GM21723 (cell line): ENCODE measurements at regions not wholly inside any gene's neighbourhood (a gene's known extent, or its start where the extent isn't known, plus 50 kb on each side); places are given as distances from the start of the nearest gene placed in this dataset.
"Not testable (repeated sequence)": the region's sequence is repeated elsewhere in the genome, so short reads cannot be mapped to it uniquely, and the experiment has no call there.

Experiments
- ATAC-seq: cut with Tn5 transposase; IDR thresholded peaks from one replicate; pipeline ENCODE4 v1.9.1; 2021; ENCODE audit warnings: mild to moderate bottlenecking, moderate library complexity; ENCODE audit not compliant: unreplicated experiment

DNA sequence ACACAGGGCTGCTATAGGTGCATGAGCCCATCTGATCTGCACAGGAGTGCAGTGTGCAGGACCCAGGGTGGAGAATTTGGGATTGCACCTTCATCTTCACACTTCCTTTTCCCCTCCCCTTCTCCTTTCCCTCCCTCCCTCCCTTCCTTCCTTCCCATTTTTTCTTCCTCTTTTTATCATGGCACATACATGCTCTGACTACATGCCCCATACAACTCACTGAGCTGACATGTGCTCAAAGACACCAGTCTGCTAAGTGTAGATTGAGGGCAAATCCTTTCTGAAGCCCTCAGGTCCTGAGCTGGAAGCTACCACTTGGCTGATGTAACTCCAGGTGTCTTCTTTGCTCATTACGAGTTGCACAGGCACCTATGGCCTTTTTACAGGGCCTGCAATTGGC lies 365.3 kb upstream of the ZNF32 start:
- no peak for ATAC-seq

DNA sequence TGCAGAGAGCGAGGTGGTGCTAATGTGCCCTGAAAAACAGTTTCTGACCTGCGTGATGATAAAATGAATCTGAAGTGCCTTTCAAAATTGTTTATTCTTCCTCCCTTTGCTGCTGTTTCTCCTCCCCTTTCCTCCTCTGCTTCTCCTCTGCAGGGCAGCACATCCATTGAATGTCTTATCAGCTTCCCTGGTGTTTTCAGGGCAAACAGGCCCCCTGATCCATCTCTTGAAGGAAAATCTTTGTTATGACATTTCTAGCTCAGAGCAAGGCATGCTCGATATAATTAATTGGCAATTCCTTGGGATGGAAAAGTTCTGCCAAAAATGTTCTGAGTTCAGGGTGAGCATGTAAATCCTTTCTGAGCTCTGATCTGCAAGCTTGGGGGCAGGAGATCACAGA lies 364.2 kb upstream of the ZNF32 start:
- ATAC-seq = no peak

DNA sequence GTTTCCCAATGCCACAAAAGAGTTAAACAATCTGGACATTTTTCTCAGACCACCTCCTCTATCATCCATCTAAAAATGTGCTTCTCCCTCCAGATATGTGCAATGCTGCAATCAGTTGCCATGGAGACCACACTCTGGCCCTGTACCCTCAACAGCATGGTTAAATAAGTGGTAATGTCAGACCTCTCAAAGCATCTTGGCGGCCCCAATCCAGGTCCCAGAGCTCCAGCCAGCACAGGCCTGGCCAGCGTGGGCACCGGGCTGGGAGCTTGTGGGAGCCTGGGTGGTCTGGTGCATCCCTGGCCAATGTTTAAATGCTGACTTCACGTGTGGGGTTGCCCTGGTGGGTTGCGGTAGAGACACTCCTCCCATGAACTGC lies 362.9 kb upstream of the ZNF32 start:
- no peak for ATAC-seq

DNA sequence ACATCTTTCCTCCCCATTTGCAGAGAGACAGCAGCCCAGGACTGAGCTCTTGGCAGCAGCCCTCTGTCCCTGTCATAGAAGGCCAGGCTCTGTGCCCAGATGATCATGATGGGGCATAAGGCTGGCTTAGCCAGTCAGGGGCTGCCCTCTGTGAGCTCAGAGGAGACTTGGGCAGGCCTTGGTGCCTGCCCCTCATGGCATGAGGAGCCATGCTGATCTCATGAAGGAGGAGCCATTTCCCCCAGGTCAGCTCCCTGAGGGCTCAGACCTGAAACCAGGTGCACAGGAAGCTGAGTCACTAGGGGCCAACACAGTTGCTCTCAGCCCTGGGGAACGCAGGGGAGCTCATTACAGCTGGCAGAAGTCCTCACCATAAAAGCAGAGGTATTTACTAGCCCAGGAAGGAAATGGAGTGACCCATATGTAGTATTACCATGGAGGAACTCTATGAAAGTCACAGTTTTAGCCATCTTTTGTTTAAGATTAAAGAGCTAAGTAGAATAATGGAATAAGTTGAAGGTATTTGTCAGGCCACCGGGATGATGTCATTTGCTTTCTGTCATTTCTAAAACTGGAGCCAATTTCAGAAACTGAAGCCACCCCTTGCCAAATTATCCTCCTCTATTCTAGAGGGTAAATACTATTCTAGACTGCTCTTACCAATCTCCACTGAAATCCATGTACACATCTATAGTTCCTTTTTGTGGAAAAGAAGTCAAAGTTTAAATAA lies 362.4 kb upstream of the ZNF32 start:
- ATAC-seq = peak; percentile 96

DNA sequence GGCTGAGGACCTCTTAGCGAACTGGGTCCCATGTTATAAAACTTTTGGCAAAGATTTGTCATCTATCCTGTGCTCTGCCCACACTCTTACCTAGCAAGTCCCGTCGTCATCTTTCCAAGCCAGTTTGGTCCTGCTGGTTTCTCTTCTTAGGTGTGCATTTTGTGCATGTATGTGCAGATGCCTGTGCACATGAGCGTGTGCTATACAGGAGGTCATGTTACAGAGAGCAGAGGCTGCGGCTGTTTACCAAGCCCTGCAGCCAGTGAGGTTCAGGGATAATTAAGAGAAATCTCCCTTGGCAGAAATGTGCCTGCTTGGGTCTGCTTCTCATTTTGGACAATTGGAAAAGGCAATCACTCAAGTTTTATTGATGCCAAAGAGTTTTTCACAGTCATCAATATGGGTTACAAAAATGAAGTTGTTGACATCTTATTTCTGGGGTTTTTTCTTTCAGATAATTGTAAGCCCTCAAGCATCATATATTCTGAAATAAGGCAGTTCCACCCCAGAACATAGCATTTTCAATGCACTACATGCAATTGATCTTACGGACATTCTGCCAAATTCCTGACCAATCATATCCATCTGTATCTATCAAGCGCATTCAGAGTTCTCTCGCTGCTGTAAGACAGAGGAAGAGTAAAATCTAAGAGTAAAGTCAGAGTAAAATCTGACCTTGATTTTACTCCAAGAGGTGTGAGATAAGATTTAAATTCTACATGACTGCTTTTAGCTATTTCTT lies 361.4 kb upstream of the ZNF32 start:
- no peak for ATAC-seq

DNA sequence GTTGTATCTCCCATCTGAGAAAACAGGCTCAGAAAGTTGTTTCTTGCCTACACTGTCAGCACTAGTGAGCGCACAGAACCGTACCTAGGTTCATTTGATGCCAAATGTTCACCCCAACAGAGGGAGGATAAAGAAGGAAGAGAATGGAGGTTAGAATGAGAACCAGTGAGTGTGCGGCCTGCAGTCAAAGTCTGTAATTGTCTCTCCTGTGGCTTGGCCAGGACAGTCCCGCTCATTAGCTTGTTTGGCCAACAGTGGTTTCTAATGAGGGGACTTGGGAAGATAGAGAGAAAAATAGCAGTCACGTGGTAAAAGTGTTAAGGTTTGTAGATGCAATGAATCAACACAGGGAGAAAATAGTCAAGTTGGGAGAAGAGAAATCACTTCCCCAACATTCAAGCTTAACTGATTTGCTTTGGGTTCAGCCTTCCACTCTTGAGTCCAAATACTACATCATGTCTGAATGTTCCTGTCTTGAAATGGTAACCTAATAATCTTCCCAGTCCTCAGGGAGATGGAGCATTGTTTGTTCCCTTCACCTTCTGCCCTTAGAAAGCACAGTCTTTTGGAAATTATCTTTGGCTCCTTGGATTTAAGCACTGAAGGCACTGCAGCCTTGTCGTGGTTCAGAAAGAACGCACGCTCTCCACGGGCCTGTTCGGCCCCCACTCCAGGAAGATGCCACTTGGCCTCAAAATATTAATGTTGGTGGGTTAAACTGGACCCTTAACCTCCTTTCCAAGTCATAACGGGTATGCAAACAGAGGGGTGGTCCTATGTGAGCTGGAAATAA lies 360.4 kb upstream of the ZNF32 start:
- no peak for ATAC-seq

DNA sequence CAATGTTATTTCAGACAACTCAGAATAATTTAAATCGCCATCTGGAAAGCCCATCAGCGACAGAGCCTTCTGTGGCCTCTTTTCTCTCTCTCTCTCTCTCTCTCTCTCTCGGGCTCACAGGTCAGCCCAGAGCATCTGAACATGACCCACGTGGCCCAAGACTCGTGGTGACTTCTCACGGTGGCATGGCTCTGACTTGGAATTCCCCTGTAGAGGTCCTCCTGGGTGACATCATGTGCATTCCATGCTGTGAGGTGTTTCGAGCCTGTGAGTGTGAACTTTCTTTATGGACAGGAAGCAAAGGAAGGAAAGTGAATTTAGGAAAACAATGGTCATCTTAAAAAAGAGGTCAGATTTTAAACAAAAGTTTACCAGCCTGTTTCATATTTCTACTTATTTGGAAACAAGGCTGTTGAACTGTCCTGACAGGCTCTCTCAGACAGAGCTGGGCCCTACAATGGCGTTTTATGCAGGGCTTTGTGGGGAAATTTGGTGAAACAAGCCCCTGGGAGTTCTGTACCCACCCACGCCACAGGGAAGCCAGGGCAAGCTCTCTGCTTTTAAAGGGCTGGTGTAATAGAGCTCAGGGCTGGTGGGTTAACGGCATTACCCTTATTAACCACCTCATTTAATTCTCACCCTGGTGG lies 359.7 kb upstream of the ZNF32 start:
- ATAC-seq = peak; percentile 38

DNA sequence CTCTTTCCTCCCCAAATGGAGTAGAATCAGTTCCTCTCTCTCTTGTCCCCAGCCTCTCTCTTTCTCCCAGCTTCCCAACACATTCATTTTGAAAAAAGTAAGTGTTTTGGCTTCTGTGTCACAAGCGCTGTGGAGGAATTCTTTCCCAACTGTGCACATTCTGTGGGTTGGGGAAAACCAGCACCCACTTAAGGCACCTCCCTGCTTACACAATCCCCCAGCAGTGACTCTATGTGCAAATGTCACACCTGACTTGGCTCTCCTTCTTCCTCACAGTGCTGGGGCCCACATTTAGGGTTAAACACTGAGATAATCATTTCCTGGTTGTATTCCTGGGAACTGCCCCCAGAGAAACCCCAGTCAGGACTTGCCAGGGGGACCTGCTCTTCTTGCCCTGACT lies 358.1 kb upstream of the ZNF32 start:
- no peak for ATAC-seq

DNA sequence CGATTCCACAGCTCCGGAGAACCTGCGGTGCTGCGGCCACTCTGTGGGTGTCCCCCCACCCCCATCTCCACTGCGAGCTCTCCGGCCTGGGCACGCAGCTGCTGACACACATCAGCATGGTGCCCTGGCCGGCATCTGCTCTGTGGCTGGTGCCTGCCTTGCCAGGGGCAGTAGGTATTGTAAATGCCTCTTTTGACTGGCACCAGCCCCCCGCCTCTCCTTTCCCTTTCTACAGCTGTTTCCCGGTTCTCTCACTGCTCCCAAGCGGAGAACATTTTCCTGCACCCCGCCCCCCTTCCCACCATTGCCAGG lies 357.1 kb upstream of the ZNF32 start:
- ATAC-seq = no peak

DNA sequence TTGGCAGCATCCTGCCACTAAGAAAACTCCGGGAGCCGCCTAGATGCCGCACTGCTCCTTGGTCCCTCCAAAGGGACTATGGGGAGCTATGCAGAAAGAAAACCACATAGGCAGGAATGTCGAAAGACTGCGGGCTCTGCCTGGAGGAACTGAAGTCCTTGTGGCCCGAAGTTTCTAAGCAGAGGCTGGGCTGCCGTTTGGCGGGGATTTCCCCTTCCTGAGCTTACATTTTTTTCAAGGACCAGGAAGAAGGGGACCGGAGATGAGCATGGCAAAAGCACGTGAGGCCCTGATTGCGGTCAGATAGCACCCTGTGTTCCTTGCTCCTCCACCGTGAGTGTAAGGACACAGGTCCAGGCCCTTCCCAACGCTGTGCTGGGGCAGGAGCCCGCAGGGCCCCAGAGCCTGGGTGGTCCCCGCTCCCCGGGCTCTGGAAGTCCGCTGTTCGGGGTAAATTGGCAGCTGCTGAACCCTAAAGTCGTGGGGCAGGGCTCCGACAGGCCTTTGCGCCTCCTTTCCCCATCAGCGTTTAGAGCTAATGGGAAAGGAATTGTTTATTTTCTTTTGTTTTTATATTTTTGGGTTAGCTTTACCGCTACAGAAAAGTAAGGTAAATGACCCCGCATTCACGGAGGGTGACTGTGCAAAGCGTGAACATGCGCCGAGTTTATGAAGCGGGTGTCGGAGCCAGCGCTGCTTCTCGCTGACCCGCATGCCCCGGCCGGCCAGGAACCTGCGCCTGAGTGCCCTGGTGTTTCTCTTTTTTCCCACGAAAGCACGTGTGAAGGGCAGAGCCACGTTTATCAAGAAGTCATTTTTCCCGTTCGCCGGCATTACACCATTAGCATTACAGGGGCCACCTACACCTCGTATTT lies 356.5 kb upstream of the ZNF32 start:
- no peak for ATAC-seq

DNA sequence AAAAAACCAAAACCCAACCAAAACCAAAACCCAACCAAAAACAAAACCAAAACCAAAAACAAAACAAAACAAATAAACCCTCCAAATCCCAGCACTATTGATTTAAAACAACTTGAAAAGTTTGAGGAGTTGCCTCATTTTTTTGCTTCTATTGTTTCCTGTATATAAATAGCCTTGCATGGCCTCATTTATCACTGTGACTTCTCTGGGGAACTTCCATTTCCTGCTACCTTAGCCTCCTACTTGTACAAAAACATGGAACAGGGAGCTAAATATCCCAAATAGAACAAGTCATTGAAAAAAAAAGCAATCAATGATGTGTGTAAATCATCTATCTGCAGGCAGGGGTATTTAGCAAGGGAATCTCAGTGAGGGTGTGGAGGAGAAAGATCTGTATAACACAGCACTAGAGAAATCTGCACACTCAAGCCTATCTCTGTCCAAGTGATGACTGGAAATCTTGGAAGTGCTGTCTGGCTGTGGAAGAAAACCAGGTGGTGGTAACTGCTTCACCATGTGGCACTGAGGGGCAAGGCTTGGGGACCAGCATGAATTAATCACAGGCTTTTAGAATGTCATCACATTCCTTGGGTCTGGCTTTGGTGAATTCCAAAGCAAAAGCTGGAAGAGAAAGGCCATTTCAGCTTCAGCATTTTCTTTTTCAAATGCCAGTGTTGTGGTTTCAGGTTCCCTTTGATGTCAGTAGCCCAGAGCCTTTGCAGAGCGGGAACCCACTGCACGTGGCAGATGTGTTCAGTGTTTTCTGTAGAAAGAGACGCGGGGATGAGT lies 349.5 kb upstream of the ZNF32 start:
- no peak for ATAC-seq

DNA sequence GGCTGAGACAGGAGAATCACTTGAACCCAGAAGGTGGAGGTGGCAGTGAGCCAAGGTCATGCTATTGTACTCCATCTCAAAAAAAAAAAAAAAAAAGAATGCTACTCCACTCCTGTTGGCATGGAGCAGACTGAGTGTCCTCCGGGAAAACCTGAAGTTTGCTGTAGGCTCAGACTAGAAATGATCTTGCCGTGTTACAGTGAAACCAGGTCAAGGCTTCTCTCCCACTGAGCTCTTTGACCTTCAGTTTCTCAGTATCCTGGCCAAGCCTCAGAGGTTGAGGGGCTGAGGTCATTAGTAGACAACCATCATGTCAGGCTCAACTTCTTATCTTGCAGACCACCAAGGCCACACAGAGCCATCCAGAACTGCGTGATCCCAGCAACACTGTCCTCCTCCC lies 348.6 kb upstream of the ZNF32 start:
- ATAC-seq = no peak

DNA sequence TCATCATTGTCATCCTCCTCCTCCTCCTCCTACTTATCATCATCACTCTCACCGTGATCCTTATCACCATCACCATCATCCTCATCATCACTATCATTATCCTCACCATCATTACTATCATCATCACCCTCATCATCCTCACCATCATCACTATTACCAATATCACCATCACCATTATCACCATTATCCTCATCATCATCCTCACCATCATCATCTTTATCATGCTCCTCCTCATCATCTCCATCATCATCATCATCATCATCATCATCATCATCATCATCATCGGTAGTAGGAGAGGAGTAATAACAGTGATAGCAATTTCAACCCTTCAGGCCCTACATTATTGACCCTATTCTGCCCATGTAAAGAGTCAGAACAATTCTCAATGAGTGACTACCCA lies 345.9 kb upstream of the ZNF32 start:
- ATAC-seq = no peak

DNA sequence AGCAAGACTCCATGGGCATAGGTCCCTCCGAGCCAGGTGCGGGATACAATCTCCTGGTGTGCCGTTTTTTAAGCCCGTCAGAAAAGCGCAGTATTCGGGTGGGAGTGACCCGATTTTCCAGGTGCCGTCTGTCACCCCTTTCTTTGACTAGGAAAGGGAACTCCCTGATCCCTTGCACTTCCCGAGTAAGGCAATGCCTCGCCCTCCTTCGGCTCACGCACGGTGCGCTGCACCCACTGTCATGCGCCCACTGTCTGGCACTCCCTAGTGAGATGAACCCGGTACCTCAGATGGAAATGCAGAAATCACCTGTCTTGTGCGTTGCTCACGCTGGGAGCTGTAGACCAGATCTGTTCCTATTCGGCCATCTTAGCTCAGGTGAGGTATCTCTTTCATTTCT lies 344.1 kb upstream of the ZNF32 start:
- ATAC-seq = not testable (repeated sequence)

DNA sequence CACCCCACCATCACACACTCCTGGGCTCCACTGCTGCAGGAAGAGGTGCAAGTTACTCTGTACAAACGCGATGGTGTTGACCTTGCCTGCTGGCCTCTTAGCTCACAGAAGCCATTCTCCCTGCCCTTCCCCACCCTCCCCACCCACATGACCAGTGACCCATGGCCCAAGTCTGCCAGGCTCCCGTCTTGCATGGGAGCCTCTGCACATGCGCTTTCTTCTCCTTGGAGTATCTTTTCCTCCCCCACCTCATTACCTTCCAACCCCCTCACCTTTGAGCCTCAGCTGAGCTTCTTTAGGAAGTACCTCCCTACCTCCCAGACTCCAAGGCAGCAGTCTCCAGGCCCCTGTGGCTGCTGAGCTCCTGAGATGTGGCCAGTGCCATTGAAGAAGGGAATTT lies 337.7 kb upstream of the ZNF32 start:
- ATAC-seq = no peak

DNA sequence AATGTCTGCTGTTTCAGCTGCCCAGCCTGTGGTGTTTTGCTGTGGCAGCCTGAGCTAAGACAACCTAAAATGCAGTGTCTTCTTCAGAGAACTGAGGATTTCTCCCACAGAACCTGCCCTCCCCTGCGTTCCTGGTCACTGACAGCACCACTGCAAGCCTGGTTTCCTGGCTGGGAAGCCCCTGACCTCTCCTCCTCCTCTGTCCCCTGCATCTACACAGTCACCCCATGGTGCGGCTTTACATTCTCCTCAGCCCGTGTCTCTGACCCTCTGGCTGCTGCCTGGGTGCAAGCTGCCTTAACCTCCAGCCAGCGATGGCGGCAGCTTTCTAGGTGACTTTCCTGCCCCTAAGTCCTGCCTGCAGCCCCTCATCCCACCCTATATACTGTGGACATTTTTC lies 337.3 kb upstream of the ZNF32 start:
- ATAC-seq = no peak

DNA sequence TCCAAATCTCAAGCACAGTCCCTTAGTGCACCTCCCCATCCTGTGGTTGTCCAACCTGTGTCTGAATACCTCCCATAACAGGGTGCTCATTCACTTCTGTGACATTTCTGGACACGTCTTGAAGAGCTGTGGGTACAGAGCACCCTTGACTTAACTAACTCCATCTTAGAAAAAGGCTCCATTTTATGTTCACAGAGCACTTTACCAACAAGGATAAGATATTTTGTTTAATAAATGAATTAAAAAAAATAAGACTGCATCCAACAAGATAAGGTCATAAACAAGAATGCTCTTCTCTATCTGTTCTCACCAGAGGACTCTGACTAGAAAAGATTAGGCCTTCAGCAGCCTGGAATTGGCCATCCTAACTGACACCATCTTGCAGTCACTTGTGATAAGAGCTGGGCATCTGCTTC lies 335.2 kb upstream of the ZNF32 start:
- ATAC-seq = no peak

DNA sequence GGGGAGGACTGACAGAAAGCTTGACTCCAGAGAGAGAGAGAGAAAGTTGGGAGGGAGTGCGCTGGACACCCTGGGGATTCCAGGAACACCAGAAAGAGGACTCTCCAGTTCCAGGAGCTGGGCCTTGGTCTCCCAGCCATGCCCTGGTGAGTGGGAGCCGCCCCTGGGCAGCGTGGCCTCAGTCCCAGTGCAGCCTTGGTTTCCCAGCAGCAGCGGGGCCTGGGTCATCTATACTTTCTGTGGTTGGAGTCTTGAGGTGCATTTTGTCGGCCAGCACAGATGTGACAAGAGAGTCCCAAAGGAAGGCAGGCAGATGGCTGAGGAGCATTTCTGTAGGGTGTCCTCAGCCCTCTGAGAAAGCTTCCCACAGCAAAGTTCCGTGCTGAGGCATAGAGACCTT lies 334.7 kb upstream of the ZNF32 start:
- no peak for ATAC-seq

DNA sequence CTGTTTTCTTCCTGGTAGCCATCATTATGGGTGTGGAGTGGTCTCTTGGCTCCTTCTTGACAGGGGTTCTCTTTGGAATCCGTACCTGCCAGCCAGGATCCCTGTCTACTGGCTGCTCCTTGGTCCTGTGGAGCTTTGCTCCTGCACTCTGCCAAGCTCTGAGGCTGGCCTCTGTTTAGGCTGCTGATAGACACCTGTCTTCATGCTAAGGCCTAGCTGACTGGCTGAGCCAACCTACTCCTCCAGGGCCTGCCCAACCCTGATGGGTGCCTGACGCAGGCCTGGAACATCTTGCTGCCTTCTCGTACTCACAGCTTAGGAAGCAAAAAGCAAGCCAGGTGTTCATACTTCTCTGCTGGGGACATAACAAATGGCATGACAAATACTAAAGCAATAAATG lies 333.6 kb upstream of the ZNF32 start:
- ATAC-seq = no peak

DNA sequence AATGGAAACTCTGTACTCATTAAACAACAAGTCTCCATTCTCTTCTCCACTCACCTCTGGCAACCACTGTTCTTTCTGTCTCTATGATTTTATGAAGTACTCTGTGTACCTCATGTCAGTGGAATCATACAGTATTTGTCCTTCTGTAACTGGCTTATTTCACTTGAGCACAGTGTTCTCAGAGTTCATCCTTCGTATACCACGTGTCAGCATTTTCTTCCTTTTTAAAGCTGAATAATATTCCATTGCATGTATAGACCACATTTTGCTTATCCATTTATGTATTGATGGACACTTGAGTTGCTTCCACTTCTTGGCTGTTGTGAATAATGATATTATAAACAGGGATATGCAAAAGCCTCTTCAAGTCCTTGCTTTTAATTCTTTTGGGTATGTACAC lies 333.0 kb upstream of the ZNF32 start:
- ATAC-seq = no peak
